DOHH2 (cell line): ENCODE measurements at regions not wholly inside any gene's neighbourhood (a gene's known extent, or its start where the extent isn't known, plus 50 kb on each side); places are given as distances from the start of the nearest gene placed in this dataset.

Source experiments
- H3F3A ChIP-seq: fragments of 200-600 bp; sonication (generic), shearing (Covaris generic); 2 replicates; pipeline ENCODE4 v1.6.0; 2016; ENCODE audit warnings: antibody characterized with exemption, mild to moderate bottlenecking; ENCODE audit not compliant: control insufficient read depth, insufficient read depth
- H3K27ac ChIP-seq: fragments of 200-600 bp; sonication (generic); 2 replicates; pipeline ENCODE4 v1.5.1; 2014; ENCODE audit warnings: low read depth, mild to moderate bottlenecking, low read length, moderate library complexity
- H3K27me3 ChIP-seq: fragments of 200-600 bp; sonication (generic); 2 replicates; pipeline ENCODE4 v1.6.1; 2014; ENCODE audit warnings: mild to moderate bottlenecking, low read length, mixed read lengths; ENCODE audit not compliant: control insufficient read depth
- H3K36me3 ChIP-seq: fragments of 200-600 bp; sonication (generic); 2 replicates; pipeline ENCODE4 v1.6.1; 2014; ENCODE audit warnings: mild to moderate bottlenecking, low read length, moderate library complexity, mixed read lengths; ENCODE audit not compliant: control insufficient read depth
- H3K4me1 ChIP-seq: fragments of 200-600 bp; sonication (generic); 2 replicates; pipeline ENCODE4 v1.6.1; 2014; ENCODE audit warnings: mild to moderate bottlenecking, low read length, mixed read lengths; ENCODE audit not compliant: control insufficient read depth
- H3K4me2 ChIP-seq: fragments of 200-600 bp; sonication (generic); 2 replicates; pipeline ENCODE4 v1.6.0; 2014; ENCODE audit warnings: mild to moderate bottlenecking, low read length, moderate library complexity
- H3K4me3 ChIP-seq: fragments of 200-600 bp; sonication (generic); 2 replicates; pipeline ENCODE4 v1.5.1; 2014; ENCODE audit warnings: mild to moderate bottlenecking, low read length, mixed read lengths
- H3K79me2 ChIP-seq: fragments of 200-600 bp; sonication (generic); 2 replicates; pipeline ENCODE4 v1.6.1; 2014; ENCODE audit warnings: mild to moderate bottlenecking, low read length, mixed read lengths; ENCODE audit not compliant: control insufficient read depth
- H3K9me2 ChIP-seq: fragments of 200-600 bp; sonication (generic); replicated peaks from 2 replicates; pipeline ENCODE4 v1.6.1; 2014; ENCODE audit warnings: mild to moderate bottlenecking, low read length, mixed read lengths; ENCODE audit not compliant: control insufficient read depth
- H3K9me3 ChIP-seq: fragments of 200-600 bp; sonication (generic); 2 replicates; pipeline ENCODE4 v1.6.1; 2014; ENCODE audit warnings: antibody characterized with exemption, low read length, mixed read lengths; ENCODE audit not compliant: control insufficient read depth, insufficient read depth
- H4K20me1 ChIP-seq: fragments of 200-600 bp; sonication (generic); 2 replicates; pipeline ENCODE4 v1.6.0; 2014; ENCODE audit warnings: low read depth, mild to moderate bottlenecking, antibody characterized with exemption, low read length, moderate library complexity; ENCODE audit not compliant: control insufficient read depth, insufficient read depth
- EZH2phosphoT487 ChIP-seq: fragments of 200-600 bp; sonication (generic); IDR thresholded peaks from 2 replicates; pipeline ENCODE4 v1.6.1; 2017; ENCODE audit warnings: borderline replicate concordance, mild to moderate bottlenecking, antibody characterized with exemption, low read length, moderate library complexity, mixed read lengths
- TF ChIP-seq, protein P1 (sequence below): fragments of 200-600 bp; sonication (generic); IDR thresholded peaks from one replicate; pipeline ENCODE4 v1.5.1; 2014; ENCODE audit warnings: antibody characterized with exemption, mild to moderate bottlenecking, low read depth, low read length; ENCODE audit not compliant: poor library complexity, severe bottlenecking

- Histone ChIP-seq H3K9me3 (no peaks in the 10 kb centered on the region), H3K4me3 (no peak overlapping the region), H3K4me2 (no peak overlapping the region), H3F3A (no peaks in the 10 kb centered on the region), H3K27me3 (peaks cover 40% of the 10 kb centered on the region), H3K4me1 (peaks cover 9% of the 10 kb centered on the region), H3K9me2 (no peaks in the 10 kb centered on the region), H3K36me3 (no peaks in the 10 kb centered on the region), H3K79me2 (no peaks in the 10 kb centered on the region), H3K27ac (no peak overlapping the region), H4K20me1 (no peaks in the 10 kb centered on the region; the same call in 1 of the 2 replicates)
- no peak for TF ChIP-seq EZH2phosphoT487
- TF ChIP-seq, protein P1, sequence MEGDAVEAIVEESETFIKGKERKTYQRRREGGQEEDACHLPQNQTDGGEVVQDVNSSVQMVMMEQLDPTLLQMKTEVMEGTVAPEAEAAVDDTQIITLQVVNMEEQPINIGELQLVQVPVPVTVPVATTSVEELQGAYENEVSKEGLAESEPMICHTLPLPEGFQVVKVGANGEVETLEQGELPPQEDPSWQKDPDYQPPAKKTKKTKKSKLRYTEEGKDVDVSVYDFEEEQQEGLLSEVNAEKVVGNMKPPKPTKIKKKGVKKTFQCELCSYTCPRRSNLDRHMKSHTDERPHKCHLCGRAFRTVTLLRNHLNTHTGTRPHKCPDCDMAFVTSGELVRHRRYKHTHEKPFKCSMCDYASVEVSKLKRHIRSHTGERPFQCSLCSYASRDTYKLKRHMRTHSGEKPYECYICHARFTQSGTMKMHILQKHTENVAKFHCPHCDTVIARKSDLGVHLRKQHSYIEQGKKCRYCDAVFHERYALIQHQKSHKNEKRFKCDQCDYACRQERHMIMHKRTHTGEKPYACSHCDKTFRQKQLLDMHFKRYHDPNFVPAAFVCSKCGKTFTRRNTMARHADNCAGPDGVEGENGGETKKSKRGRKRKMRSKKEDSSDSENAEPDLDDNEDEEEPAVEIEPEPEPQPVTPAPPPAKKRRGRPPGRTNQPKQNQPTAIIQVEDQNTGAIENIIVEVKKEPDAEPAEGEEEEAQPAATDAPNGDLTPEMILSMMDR = no peak
Observed at GRCh38 chr3:150222691-150223489, 185.2 kb upstream of the TSC22D2 start.

DNA sequence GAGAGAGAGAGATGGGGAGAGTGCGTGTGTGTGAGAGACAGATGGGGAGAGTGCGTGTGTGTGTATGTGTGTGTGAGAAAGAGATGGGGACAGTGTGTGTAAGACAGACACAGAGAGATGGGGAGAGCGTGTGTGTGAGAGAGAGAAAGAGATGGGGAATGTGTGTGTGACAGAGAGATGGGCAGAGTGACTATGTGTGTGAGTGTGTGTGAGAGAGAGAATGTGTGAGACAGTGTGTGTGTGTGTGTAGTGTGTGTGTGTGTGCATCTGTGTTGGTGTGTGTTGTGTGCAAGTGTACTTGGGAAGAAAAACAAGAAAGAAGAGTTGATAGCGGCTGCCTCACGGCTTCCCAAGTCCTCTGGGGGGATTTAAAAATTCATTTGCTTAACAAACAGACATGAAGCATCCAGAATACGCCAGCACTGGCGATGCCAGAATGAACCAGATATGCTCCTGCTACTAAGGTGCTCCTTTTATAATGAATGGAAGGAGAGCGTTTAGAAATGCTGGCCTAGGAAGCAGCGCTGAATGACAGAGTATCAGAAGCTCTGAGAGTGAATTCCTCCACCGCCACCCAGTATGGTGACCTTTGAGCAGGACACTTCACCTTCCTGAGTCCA lies 186.1 kb upstream of the TSC22D2 start:
- no peaks in the 10 kb centered on the region for H3K36me3 ChIP-seq
- peaks cover 47% of the 10 kb centered on the region for H3K27me3 ChIP-seq
- H3K4me1 ChIP-seq = peaks cover 9% of the 10 kb centered on the region
- no peak overlapping the region for H3K4me2 ChIP-seq
- H3K4me3 ChIP-seq = no peak overlapping the region
- H3K27ac ChIP-seq = no peak overlapping the region
- TF ChIP-seq EZH2phosphoT487 = no peak
- TF ChIP-seq, protein P1 = no peak
- H3K9me2 ChIP-seq = no peaks in the 10 kb centered on the region
- no peaks in the 10 kb centered on the region for H3K9me3 ChIP-seq
- H4K20me1 ChIP-seq = no peaks in the 10 kb centered on the region; the same call in 1 of the 2 replicates
- H3F3A ChIP-seq = no peaks in the 10 kb centered on the region
- no peaks in the 10 kb centered on the region for H3K79me2 ChIP-seq

DNA sequence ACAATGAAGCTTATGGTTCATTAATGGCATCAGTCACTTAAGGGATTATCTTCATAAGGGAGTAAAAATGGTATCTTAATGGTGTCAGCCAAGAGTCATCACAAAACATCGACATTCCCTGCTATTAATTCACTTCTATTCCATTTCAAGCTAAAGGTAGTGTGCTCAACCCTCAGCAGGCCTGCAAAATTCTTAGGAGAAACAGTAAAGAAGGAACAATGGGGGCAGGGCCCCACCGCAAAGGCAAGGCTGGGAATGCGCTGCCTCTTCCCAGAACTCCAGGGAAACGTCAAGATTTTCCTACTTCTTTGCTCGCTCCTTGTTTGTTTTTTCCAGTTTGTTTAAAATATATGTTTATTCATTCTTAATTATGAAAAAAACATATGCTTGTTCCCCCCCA lies 187.3 kb upstream of the TSC22D2 start:
- H3K9me3 ChIP-seq = no peaks in the 10 kb centered on the region
- H3K4me2 ChIP-seq = no peak overlapping the region
- no peaks in the 10 kb centered on the region for H3K36me3 ChIP-seq
- no peak overlapping the region for H3K4me3 ChIP-seq
- no peaks in the 10 kb centered on the region for H3F3A ChIP-seq
- no peaks in the 10 kb centered on the region; the same call in 1 of the 2 replicates for H4K20me1 ChIP-seq
- H3K27ac ChIP-seq = no peak overlapping the region
- no peak for TF ChIP-seq EZH2phosphoT487
- TF ChIP-seq, protein P1 = no peak
- no peaks in the 10 kb centered on the region for H3K9me2 ChIP-seq
- peaks cover 9% of the 10 kb centered on the region for H3K4me1 ChIP-seq
- no peaks in the 10 kb centered on the region for H3K79me2 ChIP-seq
- peaks cover 46% of the 10 kb centered on the region for H3K27me3 ChIP-seq
